IMR-90 (cell line): ENCODE measurements at regions not wholly inside any gene's neighbourhood (a gene's known extent, or its start where the extent isn't known, plus 50 kb on each side); places are given as distances from the start of the nearest gene placed in this dataset.

Experiments
- ATAC-seq: fragments of 200-7000 bp; cut with Tn5 transposase; 2 replicates; pipeline ENCODE4 v1.9.1; 2020; ENCODE audit warnings: low read depth, mild to moderate bottlenecking, moderate library complexity
- BruUV-seq: library from RNA; stranded (reverse); fragments of 400-500 nt; replicated peaks from 2 replicates; lab custom pipeline; 2021; lab: Mats Ljungman, UMichigan
- CTCF ChIA-PET: fragments of 300-600 bp; formaldehyde crosslinking; extraction: SDS; loops from one replicate; lab custom pipeline; 2021; ENCODE audit warnings: antibody characterized with exemption; lab: Yijun Ruan, JAX
- POLR2A ChIA-PET: fragments of 300-600 bp; sonication (Branson Sonifier 250); formaldehyde crosslinking; loops from one replicate; lab custom pipeline; 2022; ENCODE audit warnings: antibody characterized with exemption; ENCODE audit not compliant: unreplicated experiment; lab: Charles Lee
- DNase-seq: peaks from one replicate; pipeline ENCODE4 v3.0.0; 2013
- H2AFZ ChIP-seq: replicated peaks from 2 replicates; pipeline ENCODE3; 2013; ENCODE audit warnings: low read length, mild to moderate bottlenecking; ENCODE audit not compliant: poor library complexity
- H2AK5ac ChIP-seq: 2 replicates; pipeline ENCODE4 v1.6.1; 2013; ENCODE audit warnings: low read depth, low read length, inconsistent platforms
- H2AK9ac ChIP-seq: replicated peaks from 2 replicates; pipeline ENCODE3; 2013; ENCODE audit warnings: mild to moderate bottlenecking, low read depth, low read length, moderate library complexity; ENCODE audit not compliant: poor library complexity
- H2BK120ac ChIP-seq: 2 replicates; pipeline ENCODE4 v1.6.1; 2013; ENCODE audit warnings: low read depth, low read length, inconsistent platforms
- H2BK15ac ChIP-seq: 3 replicates; pipeline ENCODE4 v1.6.1; 2013; ENCODE audit warnings: low read depth, low read length, inconsistent platforms
- H2BK20ac ChIP-seq: 2 replicates; pipeline ENCODE4 v1.6.1; 2013; ENCODE audit warnings: low read depth, mild to moderate bottlenecking, inconsistent platforms, low read length, moderate library complexity
- H2BK5ac ChIP-seq: 2 replicates; pipeline ENCODE4 v1.6.1; 2013; ENCODE audit warnings: mild to moderate bottlenecking, low read depth, low read length, inconsistent platforms; ENCODE audit not compliant: poor library complexity, severe bottlenecking
- H3K14ac ChIP-seq: replicated peaks from 2 replicates; pipeline ENCODE4 v1.6.1; 2013; ENCODE audit warnings: low read depth, low read length, inconsistent platforms
- H3K18ac ChIP-seq: 2 replicates; pipeline ENCODE4 v1.6.1; 2013; ENCODE audit warnings: low read depth, low read length, control low read depth
- H3K23ac ChIP-seq: 2 replicates; pipeline ENCODE4 v1.6.1; 2013; ENCODE audit warnings: low read depth, low read length, inconsistent platforms
- H3K27ac ChIP-seq: 2 replicates; pipeline ENCODE4 v1.5.1; 2013; ENCODE audit warnings: mild to moderate bottlenecking, control low read depth, low read length; ENCODE audit not compliant: insufficient read depth
- H3K27me3 ChIP-seq: 2 replicates; pipeline ENCODE4 v1.6.1; 2013; ENCODE audit warnings: low read length; ENCODE audit not compliant: control insufficient read depth, insufficient read depth
- H3K36me3 ChIP-seq: 2 replicates; pipeline ENCODE4 v1.6.1; 2013; ENCODE audit warnings: low read length, mixed read lengths; ENCODE audit not compliant: control insufficient read depth, insufficient read depth
- H3K4ac ChIP-seq: 2 replicates; pipeline ENCODE4 v1.6.1; 2013; ENCODE audit warnings: low read depth, low read length, inconsistent platforms
- H3K4me1 ChIP-seq: 2 replicates; pipeline ENCODE4 v1.6.1; 2013; ENCODE audit warnings: low read length, mixed read lengths; ENCODE audit not compliant: control insufficient read depth, insufficient read depth
- H3K4me2 ChIP-seq: 2 replicates; pipeline ENCODE4 v1.6.1; 2013; ENCODE audit warnings: low read depth, mild to moderate bottlenecking, control low read depth, low read length, moderate library complexity
- H3K4me3 ChIP-seq: 2 replicates; pipeline ENCODE4 v1.5.1; 2013; ENCODE audit warnings: low read depth, mild to moderate bottlenecking, control low read depth, low read length, moderate library complexity; ENCODE audit not compliant: insufficient read depth
- H3K56ac ChIP-seq: 2 replicates; pipeline ENCODE4 v1.6.1; 2013; ENCODE audit warnings: low read length, inconsistent platforms; ENCODE audit not compliant: insufficient read depth; ENCODE audit errors: extremely low read depth
- H3K79me1 ChIP-seq, 2 experiments: 2 replicates each; pipeline ENCODE4 v1.6.1; 2013; ENCODE audit warnings: low read length in 2 of 2, inconsistent platforms in 1 of 2, low read depth in 1 of 2
- H3K9ac ChIP-seq: 2 replicates; pipeline ENCODE4 v1.6.1; 2013; ENCODE audit warnings: low read depth, low read length, control low read depth
- H3K9me1 ChIP-seq: 2 replicates; pipeline ENCODE4 v1.6.1; 2013; ENCODE audit warnings: low read length, inconsistent platforms; ENCODE audit not compliant: insufficient read depth
- H3K9me3 ChIP-seq: 2 replicates; pipeline ENCODE4 v1.6.1; 2013; ENCODE audit warnings: low read length; ENCODE audit not compliant: control insufficient read depth, insufficient read depth
- H4K20me1 ChIP-seq: 2 replicates; pipeline ENCODE4 v1.6.1; 2013; ENCODE audit warnings: low read length, inconsistent platforms; ENCODE audit not compliant: insufficient read depth
- H4K5ac ChIP-seq: 2 replicates; pipeline ENCODE4 v1.6.1; 2013; ENCODE audit warnings: mild to moderate bottlenecking, low read depth, low read length, control low read depth
- H4K8ac ChIP-seq, 2 experiments: 2 replicates each; pipeline ENCODE4 v1.6.1; 2013; ENCODE audit warnings: low read depth in 2 of 2, low read length in 2 of 2, control low read depth in 1 of 2, inconsistent platforms in 1 of 2
- H4K91ac ChIP-seq: 2 replicates; pipeline ENCODE4 v1.6.1; 2013; ENCODE audit warnings: low read depth, low read length, inconsistent platforms; ENCODE audit not compliant: insufficient read depth
- FOS ChIP-seq: fragments of 150-350 bp; IDR thresholded peaks from 2 replicates; pipeline ENCODE4 v1.6.1; 2016; ENCODE audit warnings: low read depth, low read length
- MAFK ChIP-seq: IDR thresholded peaks from 2 replicates; pipeline ENCODE4 v1.6.1; 2012; ENCODE audit warnings: low read depth, low read length, improper control_type of control experiment
- MXI1 ChIP-seq: IDR thresholded peaks from 2 replicates; pipeline ENCODE4 v1.6.1; 2012; ENCODE audit warnings: low read depth, mild to moderate bottlenecking, low read length, moderate library complexity, borderline replicate concordance
- RFX5 ChIP-seq: IDR thresholded peaks from 2 replicates; pipeline ENCODE4 v1.8.0; 2012; ENCODE audit warnings: low read depth, mild to moderate bottlenecking, low read length, moderate library complexity
- USF2 ChIP-seq: fragments of 150-350 bp; IDR thresholded peaks from 2 replicates; pipeline ENCODE4 v1.6.1; 2017; ENCODE audit warnings: mild to moderate bottlenecking, antibody characterized with exemption, low read length, low read depth
- WGBS, 2 experiments: methylation state at CpG; one replicate each; pipeline versions ENCODE4 v1.1.5 to v1.1.7; 2013; ENCODE audit warnings: missing lambda C conversion rate in 2 of 2; ENCODE audit not compliant: insufficient read length in 1 of 2; ENCODE audit errors: extremely low coverage in 2 of 2; 5-methylcytosine and 5-hydroxymethylcytosine counted together
- dilution Hi-C: fragments of 300-500 bp; cut with HindIII; formaldehyde crosslinking; loops from one replicate; pipeline ENCODE4 v1.14.3; 2018; ENCODE audit warnings: low sequenced_read_pairs; ENCODE audit not compliant: unreplicated experiment
- in situ Hi-C: fragments of 300-500 bp; cut with MboI; formaldehyde crosslinking; loops from 3 replicates; pipeline ENCODE4 v1.14.3; 2019; ENCODE audit warnings: low sequenced_read_pairs, inconsistent platforms, mixed read lengths
- intact Hi-C: fragments of 100-400 bp; cut with micrococcal nuclease; formaldehyde crosslinking; loops from 2 replicates; pipeline ENCODE4 v1.10.0; 2022

GRCh38 chr2:14952400-14952963 is 320.0 kb downstream of the LRATD1 start:
- no peak for DNase-seq
- Histone ChIP-seq H4K8ac (no peak overlapping the region), H3K4ac (no peak overlapping the region), H4K20me1 (no peaks in the 10 kb centered on the region), H3K23ac (no peak overlapping the region), H3K9me1 (no peaks in the 10 kb centered on the region), H2AK9ac (no peak overlapping the region), H2AK5ac (no peak overlapping the region), H3K9me3 (peaks cover 3% of the 10 kb centered on the region), H3K18ac (no peak overlapping the region), H3K56ac (no peak overlapping the region), H4K5ac (no peak overlapping the region), H3K36me3 (no peaks in the 10 kb centered on the region), H4K91ac (no peak overlapping the region), H2BK120ac (no peak overlapping the region), H2BK20ac (no peak overlapping the region), H3K4me3 (no peak overlapping the region), H2BK15ac (no peak overlapping the region), H3K79me1 (no peaks in the 10 kb centered on the region), H2AFZ (no peak overlapping the region), H3K4me2 (no peak overlapping the region), H3K27me3 (no peaks in the 10 kb centered on the region), H3K14ac (no peak overlapping the region), H2BK5ac (no peak overlapping the region), H3K27ac (no peak overlapping the region), H3K9ac (no peak overlapping the region), H3K4me1 (no peaks in the 10 kb centered on the region)
- 21% methylated on average over 4 of the region's 6 CpGs; no CpG with 5 or more reads in 1 of the 2 experiments for WGBS, 2 experiments
- no TSS peak for BruUV-seq
- intact Hi-C loops, result no loop called here
- ChIA-PET CTCF (no interaction called here), POLR2A (no interaction called here)
- ATAC-seq, result no peak
- dilution Hi-C loops, result no loop called here
- TF ChIP-seq RFX5 (no peak), MXI1 (no peak), MAFK (no peak), USF2 (no peak), FOS (no peak)
- in situ Hi-C loops, result no loop called here
